Lower lobe of right lung (tissue), 2 donors: ENCODE measurements at regions not wholly inside any gene's neighbourhood (a gene's known extent, or its start where the extent isn't known, plus 50 kb on each side); places are given as distances from the start of the nearest gene placed in this dataset.

Source experiments
- ATAC-seq, 2 donors: fragments of 200-7000 bp; cut with Tn5 transposase; one replicate each; pipeline ENCODE4 v1.9.1; 2020 to 2022; ENCODE audit warnings: mild to moderate bottlenecking in 2 of 2, moderate library complexity in 2 of 2
- DNase-seq: peaks from one replicate; pipeline ENCODE4 v3.0.0-alpha.2; 2020
- H3K27ac ChIP-seq: fragments of 200-600 bp; one replicate; pipeline ENCODE4 v1.8.0; 2022
- H3K27me3 ChIP-seq: fragments of 200-600 bp; one replicate; pipeline ENCODE4 v1.8.0; 2022; ENCODE audit warnings: low read depth
- H3K36me3 ChIP-seq: fragments of 200-600 bp; one replicate; pipeline ENCODE4 v1.8.0; 2022; ENCODE audit warnings: mild to moderate bottlenecking
- H3K4me1 ChIP-seq: fragments of 200-600 bp; one replicate; pipeline ENCODE4 v1.8.0; 2022
- H3K4me3 ChIP-seq: fragments of 200-600 bp; one replicate; pipeline ENCODE4 v1.8.0; 2022; ENCODE audit warnings: mild to moderate bottlenecking
- H3K9me3 ChIP-seq: fragments of 200-600 bp; one replicate; pipeline ENCODE4 v1.8.0; 2022
- intact Hi-C: fragments of 100-400 bp; cut with DNase I; formaldehyde crosslinking; loops from one replicate; pipeline ENCODE4 v1.11.0; 2022
- TF ChIP-seq, protein P1 (sequence below): fragments of 200-600 bp; IDR thresholded peaks from one replicate; pipeline ENCODE4 v1.8.0; 2022; ENCODE audit warnings: antibody characterized with exemption, mild to moderate bottlenecking
- donor health status: DM: no; HTN: yes; CAD: no; lungs with severe emphysema.

DNA sequence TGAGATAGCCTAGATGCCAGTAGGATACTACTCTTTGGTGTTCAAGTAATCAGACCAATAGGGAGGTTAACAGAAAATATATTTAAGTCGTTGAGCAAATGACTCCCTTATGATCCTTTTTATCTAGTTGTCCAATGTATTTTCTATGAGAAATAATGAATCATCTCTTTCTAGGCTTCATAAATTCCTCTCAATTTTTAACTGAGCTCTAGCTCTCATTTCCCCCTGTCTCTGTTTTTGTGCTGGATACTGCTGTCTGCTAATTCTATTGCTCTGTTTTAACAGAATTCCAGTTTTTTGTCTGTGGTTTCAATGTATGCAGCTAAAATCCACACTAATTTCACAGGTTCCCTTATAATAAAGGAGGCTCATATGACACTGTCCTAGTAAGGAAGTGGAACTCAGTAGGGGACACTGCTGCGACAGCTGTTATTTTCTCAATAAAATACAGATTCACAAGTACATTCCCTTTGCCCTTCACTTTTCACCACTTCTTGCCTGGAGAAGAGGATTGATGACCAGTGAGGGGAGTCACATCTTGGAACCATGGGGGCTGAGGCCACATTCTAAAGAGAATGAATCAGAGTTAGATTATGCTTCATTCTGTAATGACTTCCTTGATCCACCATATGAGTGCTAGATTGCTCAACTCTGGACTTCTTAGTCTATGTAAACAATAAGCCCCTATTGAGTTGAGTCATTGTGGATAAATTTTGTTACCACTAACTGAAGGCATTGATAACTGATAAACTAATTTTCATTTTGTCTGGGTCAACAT lies 558.7 kb upstream of the KCNMB2 start:
- no peaks in the 10 kb centered on the region for H3K27me3 ChIP-seq
- H3K27ac ChIP-seq = no peak overlapping the region
- H3K9me3 ChIP-seq = no peaks in the 10 kb centered on the region
- intact Hi-C loops = no loop called here
- no peak for ATAC-seq
- no peaks in the 10 kb centered on the region for H3K4me1 ChIP-seq
- no peak overlapping the region for H3K4me3 ChIP-seq
- TF ChIP-seq, protein P1, sequence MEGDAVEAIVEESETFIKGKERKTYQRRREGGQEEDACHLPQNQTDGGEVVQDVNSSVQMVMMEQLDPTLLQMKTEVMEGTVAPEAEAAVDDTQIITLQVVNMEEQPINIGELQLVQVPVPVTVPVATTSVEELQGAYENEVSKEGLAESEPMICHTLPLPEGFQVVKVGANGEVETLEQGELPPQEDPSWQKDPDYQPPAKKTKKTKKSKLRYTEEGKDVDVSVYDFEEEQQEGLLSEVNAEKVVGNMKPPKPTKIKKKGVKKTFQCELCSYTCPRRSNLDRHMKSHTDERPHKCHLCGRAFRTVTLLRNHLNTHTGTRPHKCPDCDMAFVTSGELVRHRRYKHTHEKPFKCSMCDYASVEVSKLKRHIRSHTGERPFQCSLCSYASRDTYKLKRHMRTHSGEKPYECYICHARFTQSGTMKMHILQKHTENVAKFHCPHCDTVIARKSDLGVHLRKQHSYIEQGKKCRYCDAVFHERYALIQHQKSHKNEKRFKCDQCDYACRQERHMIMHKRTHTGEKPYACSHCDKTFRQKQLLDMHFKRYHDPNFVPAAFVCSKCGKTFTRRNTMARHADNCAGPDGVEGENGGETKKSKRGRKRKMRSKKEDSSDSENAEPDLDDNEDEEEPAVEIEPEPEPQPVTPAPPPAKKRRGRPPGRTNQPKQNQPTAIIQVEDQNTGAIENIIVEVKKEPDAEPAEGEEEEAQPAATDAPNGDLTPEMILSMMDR = no peak
- no peak for DNase-seq
- H3K36me3 ChIP-seq = no peaks in the 10 kb centered on the region

DNA sequence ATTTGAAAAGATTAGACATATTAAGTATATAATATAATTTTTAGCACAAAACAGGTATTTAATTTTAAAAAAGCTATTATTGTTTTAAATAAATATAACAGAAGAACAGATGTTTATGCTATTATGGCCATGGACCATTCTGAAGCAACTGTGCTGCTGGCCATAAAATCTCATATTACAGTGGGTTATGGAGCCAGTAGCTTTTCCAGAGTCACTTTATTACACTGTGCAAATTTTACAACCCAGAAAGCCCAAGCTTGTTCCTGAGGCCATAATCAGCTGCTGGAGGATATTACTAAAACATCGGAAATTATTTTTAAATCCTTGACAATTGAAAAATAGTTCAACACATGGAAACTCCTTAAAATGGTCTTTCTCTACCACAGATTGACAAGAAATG lies 557.3 kb upstream of the KCNMB2 start:
- H3K36me3 ChIP-seq = no peaks in the 10 kb centered on the region
- H3K9me3 ChIP-seq = no peaks in the 10 kb centered on the region
- TF ChIP-seq, protein P1 = no peak
- no peak overlapping the region for H3K4me3 ChIP-seq
- no peak for DNase-seq
- H3K4me1 ChIP-seq = no peaks in the 10 kb centered on the region
- intact Hi-C loops = no loop called here
- no peak for ATAC-seq
- H3K27me3 ChIP-seq = no peaks in the 10 kb centered on the region
- no peak overlapping the region for H3K27ac ChIP-seq

DNA sequence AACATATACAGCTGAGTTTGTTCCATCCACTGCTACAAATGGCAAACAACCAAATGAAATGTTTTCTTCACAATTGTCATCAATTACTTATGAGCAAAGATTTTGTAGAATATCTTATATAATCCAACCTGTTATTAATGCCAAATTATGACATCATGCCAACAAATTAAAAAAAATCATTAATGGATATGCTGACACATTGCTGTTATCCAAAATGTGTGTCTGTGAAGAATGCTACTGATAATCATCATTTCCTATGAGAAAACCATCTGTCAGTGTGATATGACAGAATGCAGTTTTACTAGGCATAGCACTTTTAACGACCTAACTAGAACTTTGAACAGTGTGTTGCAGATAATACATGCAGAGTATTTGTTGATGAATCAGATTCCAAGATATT lies 556.5 kb upstream of the KCNMB2 start:
- H3K4me3 ChIP-seq = no peak overlapping the region
- no peaks in the 10 kb centered on the region for H3K9me3 ChIP-seq
- ATAC-seq (no peak), DNase-seq (no peak)
- TF ChIP-seq, protein P1 = no peak
- no peaks in the 10 kb centered on the region for H3K36me3 ChIP-seq
- intact Hi-C loops = no loop called here
- H3K27ac ChIP-seq = no peak overlapping the region
- H3K4me1 ChIP-seq = no peaks in the 10 kb centered on the region
- H3K27me3 ChIP-seq = no peaks in the 10 kb centered on the region

DNA sequence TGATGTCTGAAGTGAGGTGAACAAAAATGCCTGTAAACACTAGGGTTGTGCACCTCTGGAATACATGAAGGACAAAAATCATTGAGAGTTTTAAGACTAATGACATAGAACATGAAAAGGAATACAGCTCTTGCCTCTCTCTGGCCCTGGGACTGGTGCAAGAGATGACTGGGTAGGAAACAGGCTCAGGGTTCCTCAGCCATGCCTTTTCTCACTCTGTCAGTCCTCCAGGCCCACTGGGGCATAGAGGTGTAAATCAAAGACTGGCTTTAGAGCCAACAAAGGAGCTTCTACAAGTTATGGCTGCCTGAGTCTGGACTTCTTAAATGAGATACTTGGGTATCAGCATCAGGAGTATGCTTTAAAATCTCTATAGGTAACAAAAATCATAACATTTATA lies 554.7 kb upstream of the KCNMB2 start:
- no peaks in the 10 kb centered on the region for H3K4me1 ChIP-seq
- ATAC-seq = no peak
- TF ChIP-seq, protein P1 = no peak
- intact Hi-C loops = no loop called here
- H3K4me3 ChIP-seq = no peak overlapping the region
- H3K36me3 ChIP-seq = no peaks in the 10 kb centered on the region
- H3K9me3 ChIP-seq = no peaks in the 10 kb centered on the region
- H3K27ac ChIP-seq = no peak overlapping the region
- DNase-seq = no peak
- no peaks in the 10 kb centered on the region for H3K27me3 ChIP-seq

DNA sequence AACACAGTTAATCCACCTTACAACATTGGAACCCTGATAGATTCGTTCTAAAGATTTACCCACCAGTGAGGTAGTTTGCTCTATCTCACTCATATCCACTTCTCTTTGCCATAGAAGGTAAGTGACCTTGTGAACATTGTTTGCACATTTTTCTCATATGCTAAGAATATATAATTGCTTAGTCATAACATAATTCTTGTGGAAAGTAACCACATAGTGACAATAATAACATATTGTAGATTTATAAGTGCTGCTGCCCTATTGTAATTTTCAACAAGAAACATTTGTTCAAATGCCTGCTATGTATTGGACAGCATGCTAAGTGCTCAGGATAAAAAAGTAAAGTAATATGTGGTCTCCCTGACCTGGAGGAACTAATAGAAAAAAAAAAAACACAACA lies 554.2 kb upstream of the KCNMB2 start:
- Histone ChIP-seq H3K27me3 (no peaks in the 10 kb centered on the region), H3K36me3 (no peaks in the 10 kb centered on the region), H3K4me3 (no peak overlapping the region), H3K27ac (no peak overlapping the region), H3K4me1 (no peaks in the 10 kb centered on the region), H3K9me3 (no peaks in the 10 kb centered on the region)
- intact Hi-C loops = no loop called here
- DNase-seq (no peak), ATAC-seq (no peak)
- TF ChIP-seq, protein P1 = no peak
